Stimulated activated CD4-positive, alpha-beta T cell treated with anti-CD3 and anti-CD28 coated beads, Interleukin-4, amount 100 ng/mL, for 4 hours (primary cell): ENCODE measurements at regions not wholly inside any gene's neighbourhood (a gene's known extent, or its start where the extent isn't known, plus 50 kb on each side); places are given as distances from the start of the nearest gene placed in this dataset.
A peak's percentile ranks its signal among the peaks of the same experiment; 100 is the strongest.

ENCODE experiments used
- DNase-seq, 2 experiments: peaks; one replicate each; pipeline ENCODE4 v3.0.0-alpha.2; 2020

GRCh38 chr13:77480066-77480465 lies 55.4 kb upstream of the SCEL start:
- no peak for DNase-seq

DNA sequence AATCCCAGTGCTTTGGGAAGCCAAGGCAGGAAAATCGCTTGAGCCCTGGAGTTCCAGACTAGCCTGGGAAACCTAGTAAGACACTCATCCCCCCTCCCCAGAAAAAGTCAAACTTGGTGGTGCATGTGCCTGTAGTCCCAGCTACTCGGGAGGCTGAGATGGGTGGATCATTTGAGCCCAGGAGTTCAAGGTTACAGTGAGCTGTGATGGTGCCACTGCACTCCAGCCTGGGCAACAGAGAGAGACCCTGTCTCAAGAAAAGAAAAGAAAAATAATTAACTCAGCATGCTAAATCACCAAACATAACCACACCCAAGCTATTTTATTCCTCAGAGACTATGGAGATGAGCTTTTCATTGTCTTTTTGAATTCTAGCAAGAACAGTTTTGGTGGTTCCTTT lies 56.2 kb upstream of the SCEL start:
- no peak for DNase-seq

DNA sequence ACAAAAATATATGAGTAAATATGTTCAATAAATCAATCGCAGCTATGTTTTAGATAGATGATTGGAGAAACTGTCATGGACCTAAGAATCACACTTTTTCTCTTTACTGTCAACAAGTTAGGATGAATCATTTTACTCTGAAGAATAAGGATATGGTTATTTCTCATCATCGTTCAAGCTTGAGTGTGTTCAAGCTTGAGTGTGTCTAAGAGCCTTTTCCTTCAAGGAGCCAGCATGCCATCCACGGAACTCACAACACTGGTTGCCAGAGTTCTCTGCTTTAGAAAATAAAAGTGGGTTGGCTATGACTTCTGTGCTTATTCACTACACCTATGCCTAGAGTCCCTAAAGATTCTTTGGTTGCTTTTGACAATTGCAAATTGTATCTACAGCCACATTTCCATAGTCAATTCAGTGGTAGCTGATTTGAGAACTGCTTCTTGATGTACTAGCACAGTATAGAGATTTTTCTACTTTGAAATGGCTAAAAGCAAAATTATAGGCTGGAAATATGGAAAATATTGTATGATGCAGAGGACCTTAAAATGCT lies 58.1 kb upstream of the SCEL start:
- no peak for DNase-seq

DNA sequence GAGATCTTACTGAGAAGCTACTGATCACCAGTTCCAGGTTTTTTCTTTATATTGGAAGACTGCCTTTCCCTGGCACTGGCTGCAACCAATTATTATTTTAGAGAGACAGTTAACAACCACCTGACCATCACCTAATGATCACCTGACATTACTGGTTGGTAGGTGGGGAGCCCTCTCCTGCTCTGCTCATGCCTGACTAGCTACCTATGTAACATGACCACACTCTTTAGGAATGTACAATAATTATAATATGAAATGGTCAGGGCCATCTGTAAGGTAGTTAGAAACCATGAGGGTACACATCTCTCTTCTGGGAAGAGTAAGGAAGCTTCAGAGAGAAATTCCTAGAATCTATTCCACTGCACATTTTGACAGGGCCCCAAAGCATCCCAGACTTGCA lies 59.0 kb upstream of the SCEL start:
- DNase-seq = no peak

DNA sequence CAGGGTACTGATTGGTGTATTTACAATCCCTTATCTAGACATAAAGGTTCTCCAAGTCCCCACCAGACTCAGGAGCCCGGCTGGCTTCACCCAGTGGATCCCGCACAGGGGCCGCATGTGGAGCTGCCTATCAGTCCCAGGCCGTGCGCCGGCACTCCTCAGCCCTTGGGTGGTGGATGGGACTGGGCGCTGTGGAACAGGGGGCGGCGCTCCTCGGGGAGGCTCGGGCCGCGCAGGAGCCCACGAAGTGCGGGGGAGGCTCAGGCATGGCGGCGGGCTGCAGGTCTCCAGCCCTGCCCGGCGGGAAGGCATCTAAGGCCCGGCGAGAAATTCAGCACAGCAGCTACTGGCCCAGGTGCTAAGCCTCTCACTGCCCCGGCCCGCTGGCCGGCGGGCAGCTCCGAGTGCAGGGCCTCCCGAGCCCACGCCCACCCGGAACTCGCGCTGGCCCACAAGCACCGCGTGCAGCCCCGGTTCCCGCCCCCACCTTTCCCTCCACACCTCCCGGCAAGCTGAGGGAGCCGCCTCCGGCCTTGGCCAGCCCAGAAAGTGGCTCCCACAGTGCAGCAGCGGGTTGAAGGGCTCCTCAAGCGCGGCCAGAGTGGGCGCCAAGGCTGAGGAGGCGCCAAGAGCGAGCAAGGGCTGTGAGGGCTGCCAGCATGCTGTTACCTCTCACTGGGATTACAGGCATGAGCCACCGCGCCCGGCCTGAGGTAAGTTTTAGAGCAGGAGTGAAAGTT lies 60.0 kb upstream of the SCEL start:
- no peak for DNase-seq

DNA sequence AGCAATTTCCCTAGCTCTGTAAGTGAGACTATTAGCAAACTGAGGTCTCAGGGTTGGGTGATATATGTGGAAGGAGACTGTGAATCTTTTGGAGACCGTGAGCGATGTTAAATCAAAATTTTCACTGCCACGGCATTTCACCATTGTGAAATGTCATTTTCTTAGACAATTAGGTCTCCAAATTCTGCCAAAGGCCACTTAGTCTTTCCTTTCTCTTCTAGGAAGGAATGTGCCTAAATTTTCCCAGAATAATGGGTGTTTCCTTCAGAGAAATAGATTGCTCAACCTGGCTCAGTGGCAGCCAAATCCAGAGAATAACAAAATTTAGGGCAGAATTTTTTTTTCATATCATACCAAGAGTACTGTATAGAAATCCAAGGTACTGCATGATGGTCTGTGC lies 64.5 kb upstream of the SCEL start:
- no peak for DNase-seq

- DNase-seq = no peak
These were observed 68.6 kb upstream of the SCEL start for GRCh38 chr13:77466753-77467422.

DNA sequence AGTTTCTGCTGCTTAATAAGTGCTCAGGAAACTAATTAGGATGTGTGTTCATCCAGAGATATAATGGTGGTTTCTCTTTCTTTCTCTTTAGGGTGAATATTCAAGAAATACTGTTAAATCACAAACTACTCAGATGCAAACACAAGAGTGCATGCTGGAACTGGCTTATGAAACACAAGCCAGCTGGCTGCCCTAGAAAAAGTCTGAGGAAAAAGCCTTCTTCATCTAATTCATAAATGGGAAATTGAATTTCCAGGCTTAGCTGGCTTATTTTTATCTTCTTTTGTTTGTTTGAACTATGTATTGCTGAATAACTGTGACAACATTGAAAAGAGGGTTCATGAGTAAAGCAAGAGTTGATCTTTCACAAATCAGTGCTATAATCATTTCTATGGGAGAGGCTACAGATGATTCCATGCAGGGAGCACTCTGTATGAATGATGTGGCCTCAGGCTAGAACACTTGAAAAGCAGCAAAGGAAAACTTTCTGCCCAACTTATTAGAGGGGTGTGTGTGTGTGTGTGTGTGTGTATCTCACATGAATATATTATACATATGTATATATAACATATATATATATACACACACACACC lies 69.8 kb upstream of the SCEL start:
- no peak for DNase-seq

DNA sequence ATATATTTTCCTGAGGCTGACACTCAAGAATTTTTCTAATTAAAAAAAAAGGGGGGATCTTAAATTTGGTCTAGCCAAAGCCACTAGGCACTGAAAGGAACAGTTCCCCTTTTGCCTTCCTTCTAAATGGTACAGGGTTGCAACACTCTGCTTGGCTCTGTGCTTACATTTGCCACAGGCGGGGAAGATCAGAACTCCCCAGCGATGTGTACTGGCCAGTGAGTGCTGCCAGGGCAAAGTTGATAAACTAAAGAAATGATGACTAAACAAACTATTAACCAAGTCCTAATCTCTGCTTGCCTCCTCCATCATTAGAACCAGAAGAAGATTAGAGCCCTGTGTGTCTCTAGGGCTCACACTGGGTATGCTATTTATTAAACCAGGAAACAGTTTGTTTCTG lies 75.3 kb upstream of the SCEL start:
- no peak for DNase-seq

- no peak for DNase-seq
These were observed 75.9 kb upstream of the SCEL start for GRCh38 chr13:77459592-77459991.

- no peak for DNase-seq
These were observed 76.8 kb upstream of the SCEL start for GRCh38 chr13:77458736-77459135.

GRCh38 chr13:77457966-77458365 lies 77.5 kb upstream of the SCEL start:
- no peak for DNase-seq

DNA sequence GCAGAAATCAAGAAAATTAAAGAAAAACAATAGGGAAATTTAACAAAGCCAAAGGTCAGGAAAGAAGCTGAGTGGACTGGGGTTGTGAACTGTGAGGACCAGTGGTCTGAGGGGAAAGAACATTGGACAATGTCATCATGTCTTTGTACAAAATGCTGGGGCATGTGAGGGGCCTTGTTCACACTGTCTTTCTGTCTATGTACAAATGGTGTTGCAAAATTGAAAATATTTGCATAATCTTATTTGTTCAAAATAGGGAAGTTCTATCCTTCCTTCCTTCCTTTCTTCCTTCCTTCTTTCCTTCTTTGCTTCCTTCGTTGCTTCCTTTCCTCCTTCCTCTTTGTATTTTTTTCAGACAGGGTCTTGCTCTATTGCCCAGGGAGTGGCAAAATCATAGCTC lies 79.2 kb upstream of the SCEL start:
- no peak for DNase-seq

DNA sequence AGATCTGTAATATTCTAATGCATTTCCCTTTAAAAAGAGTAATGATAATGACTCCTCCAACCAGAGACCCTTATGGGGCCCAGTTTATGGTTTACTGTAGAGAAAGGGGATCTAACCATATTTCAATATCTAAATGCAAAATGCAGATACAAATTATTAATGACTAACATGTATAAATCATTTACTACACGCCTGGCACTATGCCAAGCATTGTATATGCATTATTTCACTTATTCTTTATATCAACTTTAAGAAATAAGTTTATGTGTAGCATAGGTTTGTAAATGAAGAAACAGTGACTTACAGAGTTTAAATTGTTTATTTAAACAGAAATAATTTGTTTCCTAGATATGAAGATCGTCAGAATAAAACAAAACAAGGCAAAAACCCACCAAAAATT lies 86.2 kb upstream of the SCEL start:
- DNase-seq = no peak

DNA sequence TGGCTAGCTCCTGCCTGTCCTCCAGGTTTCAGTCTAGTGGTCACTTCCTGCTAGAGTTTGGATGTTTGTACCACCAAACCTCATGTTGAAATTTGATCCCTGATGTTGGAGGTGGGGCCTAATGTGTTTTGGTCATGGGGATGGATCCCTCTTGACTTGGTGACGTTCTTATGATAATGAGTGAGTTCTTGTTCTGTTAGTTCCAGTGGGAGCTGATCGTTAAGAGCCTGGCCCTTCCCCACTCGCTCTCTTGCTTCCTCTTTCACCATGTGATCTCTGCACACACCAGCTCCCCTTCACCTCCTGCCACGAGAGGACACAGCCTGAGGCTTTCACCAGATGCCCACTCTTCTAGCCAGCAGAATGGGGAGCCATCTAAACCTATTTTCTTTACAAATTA lies 86.8 kb upstream of the SCEL start:
- DNase-seq = no peak

DNA sequence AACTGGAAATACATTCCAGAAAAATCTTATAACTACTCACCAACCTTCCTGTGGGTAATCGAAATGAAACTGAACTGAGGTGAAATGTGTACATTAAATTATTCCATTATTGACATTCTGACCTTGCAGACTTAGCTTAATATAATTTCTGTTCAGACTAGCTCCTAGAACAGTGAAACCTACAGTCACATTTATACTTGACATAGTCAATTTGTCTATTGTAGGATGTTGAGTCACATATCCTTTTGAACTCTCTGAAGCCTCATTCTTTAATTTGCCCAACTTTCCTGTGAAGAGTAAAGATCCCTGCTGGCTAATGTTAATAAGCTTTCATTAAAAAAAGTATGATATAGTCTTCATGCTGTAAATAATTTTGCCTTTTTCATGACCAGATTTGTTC lies 92.0 kb upstream of the SCEL start:
- DNase-seq = no peak

DNA sequence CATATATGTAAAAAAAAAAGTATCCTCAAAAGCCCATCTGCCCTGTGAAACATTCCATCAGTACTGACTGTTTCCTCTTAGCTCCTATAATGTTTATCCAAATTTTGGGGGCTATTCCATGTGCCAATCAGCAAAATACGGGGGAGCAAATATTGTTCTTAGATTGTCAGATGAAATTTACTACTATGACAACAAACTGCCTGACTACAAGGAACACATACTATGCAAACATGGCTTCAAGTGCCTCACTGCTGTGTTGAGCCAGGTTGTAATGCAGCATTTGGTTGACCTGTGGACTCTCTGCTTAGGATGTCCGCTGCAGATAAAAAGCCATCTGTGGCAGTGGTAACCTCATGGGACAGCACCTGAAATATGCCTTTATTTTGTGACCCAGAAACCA lies 98.2 kb upstream of the SCEL start:
- no peak for DNase-seq

GRCh38 chr13:77434289-77434688 lies 101.2 kb upstream of the SCEL start:
- DNase-seq = no peak

DNA sequence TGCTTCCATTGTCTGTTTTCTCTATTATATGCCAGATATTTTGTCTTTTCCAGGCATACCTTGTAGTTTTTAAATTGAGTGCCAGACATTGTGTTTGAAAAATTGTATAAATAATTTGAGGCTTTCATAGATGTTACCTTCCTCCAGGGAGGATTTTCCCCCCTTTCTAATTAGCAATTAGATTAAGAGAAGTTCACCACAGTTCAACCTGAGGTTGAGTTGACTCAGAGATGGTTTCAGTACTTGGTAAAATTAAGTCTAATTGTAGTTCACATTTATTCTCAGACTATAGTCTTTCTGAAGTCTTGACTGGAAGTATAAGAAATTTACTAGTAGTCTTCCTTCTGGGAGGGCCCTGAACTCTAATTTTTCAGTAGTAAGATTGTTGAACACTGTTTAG lies 104.1 kb upstream of the SCEL start:
- DNase-seq = no peak

GRCh38 chr13:77430377-77430951 lies 103.6 kb upstream of the MYCBP2 start:
- DNase-seq = no peak

DNA sequence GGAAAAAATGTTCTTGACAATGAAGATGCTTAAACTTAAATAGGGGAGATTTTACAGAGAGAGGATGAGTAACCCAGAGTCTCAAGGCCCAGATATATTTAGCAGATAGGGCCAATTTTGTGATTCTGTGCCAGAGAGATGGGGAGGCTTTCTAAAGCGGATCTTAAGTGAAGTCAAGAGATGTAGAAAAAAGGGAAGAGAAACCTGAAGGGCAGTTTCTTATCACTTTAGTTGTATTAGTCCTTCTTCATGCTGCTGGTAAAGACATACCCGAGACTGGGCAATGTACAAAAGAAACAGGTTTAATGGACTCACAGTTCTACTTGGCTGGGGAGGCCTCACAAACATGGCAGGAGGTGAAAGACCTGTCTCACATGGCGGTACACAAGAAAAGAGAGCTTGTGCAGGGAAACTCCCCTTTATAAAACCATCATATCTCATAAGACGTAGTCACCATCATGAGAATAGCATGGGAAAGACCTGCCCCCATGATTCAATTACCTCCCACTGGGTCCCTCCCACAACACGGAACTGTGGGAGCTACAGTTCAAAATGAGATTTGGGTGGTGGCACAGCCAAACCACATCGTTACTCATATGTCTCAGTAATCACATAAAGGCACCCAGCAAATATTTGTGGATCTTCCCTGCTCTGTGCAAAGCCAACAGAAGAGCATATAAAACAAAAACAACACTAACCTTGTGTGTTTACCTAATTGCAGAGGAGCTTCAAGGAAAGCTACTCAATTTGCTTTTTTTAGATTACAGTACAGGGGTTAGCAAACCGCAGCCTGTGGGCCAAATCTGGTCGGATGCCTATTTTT lies 102.6 kb upstream of the MYCBP2 start:
- DNase-seq = peak; percentile 7 to 17

- no peak for DNase-seq
These were observed 98.8 kb upstream of the MYCBP2 start for GRCh38 chr13:77425705-77426104.

- DNase-seq = no peak
These were observed 96.4 kb upstream of the MYCBP2 start for GRCh38 chr13:77423296-77423695.
